ENCODE measurements at regions not wholly inside any gene's neighbourhood (a gene's known extent, or its start where the extent isn't known, plus 50 kb on each side); places are given as distances from the start of the nearest gene placed in this dataset.

DNA sequence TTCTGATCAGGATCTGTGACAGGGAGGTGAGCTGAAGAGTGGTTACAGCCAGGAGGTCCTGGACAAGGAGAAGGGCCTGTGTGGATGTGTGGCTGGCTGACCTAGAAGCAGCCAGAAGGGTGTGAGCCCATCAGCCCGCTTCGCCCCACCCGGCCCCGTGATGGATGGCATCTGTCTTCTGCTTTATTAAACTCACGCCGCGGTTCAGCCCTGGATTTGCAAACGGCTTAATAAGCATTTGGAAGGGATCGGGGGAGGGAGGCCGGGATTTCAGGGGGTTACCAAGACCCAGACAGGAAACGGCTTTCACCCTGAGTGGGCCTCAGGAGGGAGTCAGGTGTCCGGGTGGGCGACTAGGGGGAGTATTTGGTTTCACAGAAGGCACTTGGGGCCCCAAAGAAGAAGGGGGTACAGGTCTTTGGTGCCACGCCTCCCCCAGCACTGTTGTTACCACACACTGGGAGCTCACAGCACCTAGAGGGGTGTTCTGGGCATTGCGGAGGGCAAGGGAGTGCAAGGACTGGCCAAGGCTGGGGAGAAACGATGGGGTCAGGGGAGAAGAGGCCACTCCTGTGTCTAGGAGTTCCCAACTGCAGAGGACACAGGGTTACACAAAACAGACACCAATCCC, 53.8 kb upstream of the FOXP4 start:
- TF ChIP-seq, protein P1, sequence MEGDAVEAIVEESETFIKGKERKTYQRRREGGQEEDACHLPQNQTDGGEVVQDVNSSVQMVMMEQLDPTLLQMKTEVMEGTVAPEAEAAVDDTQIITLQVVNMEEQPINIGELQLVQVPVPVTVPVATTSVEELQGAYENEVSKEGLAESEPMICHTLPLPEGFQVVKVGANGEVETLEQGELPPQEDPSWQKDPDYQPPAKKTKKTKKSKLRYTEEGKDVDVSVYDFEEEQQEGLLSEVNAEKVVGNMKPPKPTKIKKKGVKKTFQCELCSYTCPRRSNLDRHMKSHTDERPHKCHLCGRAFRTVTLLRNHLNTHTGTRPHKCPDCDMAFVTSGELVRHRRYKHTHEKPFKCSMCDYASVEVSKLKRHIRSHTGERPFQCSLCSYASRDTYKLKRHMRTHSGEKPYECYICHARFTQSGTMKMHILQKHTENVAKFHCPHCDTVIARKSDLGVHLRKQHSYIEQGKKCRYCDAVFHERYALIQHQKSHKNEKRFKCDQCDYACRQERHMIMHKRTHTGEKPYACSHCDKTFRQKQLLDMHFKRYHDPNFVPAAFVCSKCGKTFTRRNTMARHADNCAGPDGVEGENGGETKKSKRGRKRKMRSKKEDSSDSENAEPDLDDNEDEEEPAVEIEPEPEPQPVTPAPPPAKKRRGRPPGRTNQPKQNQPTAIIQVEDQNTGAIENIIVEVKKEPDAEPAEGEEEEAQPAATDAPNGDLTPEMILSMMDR (IDR thresholded peaks at IDR 0.05; ENCODE audit: low read length), result no peak
- TF ChIP-seq EZH2 (IDR thresholded peaks at IDR 0.05; ENCODE audit: borderline replicate concordance, low read length), result no peak

Measured in OCI-LY1 (cell line).